GM12872 (cell line): ENCODE measurements at regions not wholly inside any gene's neighbourhood (a gene's known extent, or its start where the extent isn't known, plus 50 kb on each side); places are given as distances from the start of the nearest gene placed in this dataset.

Experiments used
- TF ChIP-seq, protein P1 (sequence below): IDR thresholded peaks from 3 replicates; pipeline ENCODE4 v1.5.1; 2011; ENCODE audit warnings: low read depth, mild to moderate bottlenecking, low read length, moderate library complexity; ENCODE audit not compliant: insufficient read depth

DNA sequence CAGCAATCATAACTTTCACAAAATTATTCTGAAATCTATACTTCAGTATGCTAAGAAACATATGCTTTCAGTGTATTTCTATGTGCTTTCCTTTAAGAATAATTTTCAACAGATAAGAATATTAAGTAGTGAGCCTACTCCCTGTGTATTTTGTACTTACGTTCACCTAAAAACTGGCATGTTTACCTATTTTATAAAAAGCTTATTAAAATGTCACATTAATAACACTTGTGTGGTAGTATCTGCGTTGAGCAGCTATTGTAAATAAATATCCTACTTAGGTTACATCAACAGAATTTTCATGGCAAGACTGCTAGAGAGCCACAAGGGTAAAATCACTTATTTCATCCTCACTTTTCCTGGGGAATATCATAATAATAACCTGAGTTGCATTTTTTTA is 113.4 kb upstream of the SLITRK5 start:
- TF ChIP-seq, protein P1, sequence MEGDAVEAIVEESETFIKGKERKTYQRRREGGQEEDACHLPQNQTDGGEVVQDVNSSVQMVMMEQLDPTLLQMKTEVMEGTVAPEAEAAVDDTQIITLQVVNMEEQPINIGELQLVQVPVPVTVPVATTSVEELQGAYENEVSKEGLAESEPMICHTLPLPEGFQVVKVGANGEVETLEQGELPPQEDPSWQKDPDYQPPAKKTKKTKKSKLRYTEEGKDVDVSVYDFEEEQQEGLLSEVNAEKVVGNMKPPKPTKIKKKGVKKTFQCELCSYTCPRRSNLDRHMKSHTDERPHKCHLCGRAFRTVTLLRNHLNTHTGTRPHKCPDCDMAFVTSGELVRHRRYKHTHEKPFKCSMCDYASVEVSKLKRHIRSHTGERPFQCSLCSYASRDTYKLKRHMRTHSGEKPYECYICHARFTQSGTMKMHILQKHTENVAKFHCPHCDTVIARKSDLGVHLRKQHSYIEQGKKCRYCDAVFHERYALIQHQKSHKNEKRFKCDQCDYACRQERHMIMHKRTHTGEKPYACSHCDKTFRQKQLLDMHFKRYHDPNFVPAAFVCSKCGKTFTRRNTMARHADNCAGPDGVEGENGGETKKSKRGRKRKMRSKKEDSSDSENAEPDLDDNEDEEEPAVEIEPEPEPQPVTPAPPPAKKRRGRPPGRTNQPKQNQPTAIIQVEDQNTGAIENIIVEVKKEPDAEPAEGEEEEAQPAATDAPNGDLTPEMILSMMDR: no peak

GRCh38 chr13:87570669-87571068 is 100.5 kb upstream of the SLITRK5 start:
- TF ChIP-seq, protein P1: no peak

DNA sequence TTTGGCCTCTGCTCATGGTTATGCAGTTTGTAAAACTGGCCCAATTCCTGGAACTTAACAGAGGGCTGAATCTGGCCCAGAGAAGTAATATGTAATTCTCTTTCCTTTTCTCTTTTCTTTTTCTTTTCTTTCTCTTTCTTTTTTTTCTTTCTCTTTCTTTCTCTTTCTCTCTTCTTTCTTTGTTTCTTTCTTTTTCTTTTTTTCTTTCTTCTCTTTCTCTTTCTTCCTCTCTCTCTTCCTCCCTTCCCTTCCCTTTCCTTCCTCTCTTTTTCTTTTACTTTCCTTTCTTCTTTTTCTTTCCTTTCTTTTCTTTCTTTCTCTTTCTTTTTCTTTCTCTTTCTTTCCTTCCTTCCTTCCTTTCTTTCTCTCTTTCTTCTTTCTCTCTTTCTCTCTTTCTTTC is 88.8 kb upstream of the SLITRK5 start:
- TF ChIP-seq, protein P1: no peak

GRCh38 chr13:87590518-87590917 is 80.7 kb upstream of the SLITRK5 start:
- TF ChIP-seq, protein P1: no peak

DNA sequence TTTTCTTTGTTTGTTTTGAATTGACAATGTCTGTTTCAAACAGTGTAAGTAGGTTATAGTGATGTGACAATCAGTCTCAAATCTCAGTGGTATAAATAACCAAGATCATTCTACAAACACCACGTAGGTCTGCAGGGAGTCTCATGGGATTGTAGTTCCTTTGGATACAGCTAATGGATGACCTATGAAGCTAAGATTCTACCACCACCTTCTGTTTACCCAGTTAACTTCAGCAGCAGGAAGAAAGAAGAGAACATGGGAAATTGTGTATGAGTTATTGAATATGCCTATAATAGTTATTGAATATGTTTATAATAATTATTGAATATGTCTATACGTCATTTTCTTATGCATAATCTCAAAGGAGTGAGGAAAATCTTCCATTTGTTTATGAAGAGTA is 63.9 kb upstream of the SLITRK5 start:
- TF ChIP-seq, protein P1: no peak

- TF ChIP-seq, protein P1: no peak
Measured at GRCh38 chr13:87614276-87614675, 56.9 kb upstream of the SLITRK5 start.
